ENCODE measurements at regions not wholly inside any gene's neighbourhood (a gene's known extent, or its start where the extent isn't known, plus 50 kb on each side); places are given as distances from the start of the nearest gene placed in this dataset.

GRCh38 chr9:129397335-129397734, 219.3 kb upstream of the IER5L start:
- Mint-ChIP-seq H3K9me3 (no peaks in the 10 kb centered on the region), H3K4me3 (no peak overlapping the region), H3K27ac (no peak overlapping the region), H3K36me3 (no peaks in the 10 kb centered on the region), H3K4me1 (no peaks in the 10 kb centered on the region), H3K27me3 (peaks cover 24% of the 10 kb centered on the region)
- CTCF ChIA-PET, result no interaction called here
- DNase-seq, result no peak

- no peaks in the 10 kb centered on the region for H3K9me3 Mint-ChIP-seq
- no peaks in the 10 kb centered on the region for H3K4me1 Mint-ChIP-seq
- H3K27me3 Mint-ChIP-seq, result peaks cover 20% of the 10 kb centered on the region
- DNase-seq, result no peak
- H3K27ac Mint-ChIP-seq, result no peak overlapping the region
- no peaks in the 10 kb centered on the region for H3K36me3 Mint-ChIP-seq
- CTCF ChIA-PET, result no interaction called here
- H3K4me3 Mint-ChIP-seq, result no peak overlapping the region
Observed at GRCh38 chr9:129396365-129396708, 218.3 kb upstream of the IER5L start.

GRCh38 chr9:129395633-129396364, 217.7 kb upstream of the IER5L start:
- no peaks in the 10 kb centered on the region for H3K4me1 Mint-ChIP-seq
- no peak for DNase-seq
- CTCF ChIA-PET, result no interaction called here
- no peaks in the 10 kb centered on the region for H3K36me3 Mint-ChIP-seq
- peaks cover 18% of the 10 kb centered on the region for H3K27me3 Mint-ChIP-seq
- H3K4me3 Mint-ChIP-seq, result no peak overlapping the region
- no peaks in the 10 kb centered on the region for H3K9me3 Mint-ChIP-seq
- H3K27ac Mint-ChIP-seq, result no peak overlapping the region

GRCh38 chr9:129394886-129395279, 216.8 kb upstream of the IER5L start:
- DNase-seq, result no peak
- H3K27ac Mint-ChIP-seq, result no peak overlapping the region
- no peaks in the 10 kb centered on the region for H3K9me3 Mint-ChIP-seq
- H3K36me3 Mint-ChIP-seq, result no peaks in the 10 kb centered on the region
- CTCF ChIA-PET, result no interaction called here
- H3K4me1 Mint-ChIP-seq, result no peaks in the 10 kb centered on the region
- H3K4me3 Mint-ChIP-seq, result no peak overlapping the region
- peaks cover 17% of the 10 kb centered on the region for H3K27me3 Mint-ChIP-seq

GRCh38 chr9:129394061-129394885, 216.2 kb upstream of the IER5L start:
- peaks cover 19% of the 10 kb centered on the region for H3K27me3 Mint-ChIP-seq
- no peak overlapping the region for H3K27ac Mint-ChIP-seq
- H3K4me1 Mint-ChIP-seq, result no peaks in the 10 kb centered on the region

GRCh38 chr9:129393064-129393463, 215.0 kb upstream of the IER5L start:
- Mint-ChIP-seq H3K4me1 (no peaks in the 10 kb centered on the region), H3K4me3 (no peak overlapping the region), H3K9me3 (no peaks in the 10 kb centered on the region), H3K27ac (no peak overlapping the region), H3K36me3 (no peaks in the 10 kb centered on the region), H3K27me3 (peaks cover 18% of the 10 kb centered on the region)
- DNase-seq, result no peak
- CTCF ChIA-PET, result no interaction called here

More at GRCh38 chr9:129394061-129394885, 216.2 kb upstream of the IER5L start:
- DNase-seq, result no peak
- Mint-ChIP-seq H3K9me3 (no peaks in the 10 kb centered on the region), H3K4me3 (no peak overlapping the region), H3K36me3 (no peaks in the 10 kb centered on the region)
- CTCF ChIA-PET, result no interaction called here

- Mint-ChIP-seq H3K4me1 (no peaks in the 10 kb centered on the region), H3K27me3 (peaks cover 15% of the 10 kb centered on the region), H3K9me3 (no peaks in the 10 kb centered on the region), H3K36me3 (no peaks in the 10 kb centered on the region), H3K4me3 (no peak overlapping the region), H3K27ac (no peak overlapping the region)
- DNase-seq, result no peak
- CTCF ChIA-PET, result no interaction called here
Observed at GRCh38 chr9:129392093-129392541, 214.1 kb upstream of the IER5L start.

GRCh38 chr9:129391221-129391661, 213.2 kb upstream of the IER5L start:
- no peak for DNase-seq
- no peaks in the 10 kb centered on the region for H3K9me3 Mint-ChIP-seq
- no peaks in the 10 kb centered on the region for H3K4me1 Mint-ChIP-seq
- CTCF ChIA-PET, result interaction anchor here (1.2 kb wide), 1 partner anchor 53 kb away, joined by 3 read pairs; no protein-coding TSS in a partner anchor
- no peaks in the 10 kb centered on the region for H3K36me3 Mint-ChIP-seq
- H3K4me3 Mint-ChIP-seq, result no peak overlapping the region
- peaks cover 15% of the 10 kb centered on the region for H3K27me3 Mint-ChIP-seq
- H3K27ac Mint-ChIP-seq, result no peak overlapping the region

GRCh38 chr9:129390541-129390940, 212.5 kb upstream of the IER5L start:
- Mint-ChIP-seq H3K4me3 (no peak overlapping the region), H3K27me3 (peaks cover 18% of the 10 kb centered on the region), H3K36me3 (no peaks in the 10 kb centered on the region), H3K27ac (no peak overlapping the region), H3K9me3 (no peaks in the 10 kb centered on the region), H3K4me1 (no peaks in the 10 kb centered on the region)
- CTCF ChIA-PET, result interaction anchor here (1.2 kb wide), 1 partner anchor 54 kb away, joined by 3 read pairs; no protein-coding TSS in a partner anchor
- no peak for DNase-seq

GRCh38 chr9:129387822-129388221, 209.8 kb upstream of the IER5L start:
- H3K27ac Mint-ChIP-seq, result no peak overlapping the region

GRCh38 chr9:129386812-129387177, 208.7 kb upstream of the IER5L start:
- H3K36me3 Mint-ChIP-seq, result no peaks in the 10 kb centered on the region
- H3K4me3 Mint-ChIP-seq, result no peak overlapping the region
- CTCF ChIA-PET, result no interaction called here
- peaks cover 19% of the 10 kb centered on the region for H3K27me3 Mint-ChIP-seq
- H3K4me1 Mint-ChIP-seq, result peaks cover 19% of the 10 kb centered on the region
- H3K27ac Mint-ChIP-seq, result no peak overlapping the region
- no peaks in the 10 kb centered on the region for H3K9me3 Mint-ChIP-seq
- no peak for DNase-seq

More at GRCh38 chr9:129387822-129388221, 209.8 kb upstream of the IER5L start:
- Mint-ChIP-seq H3K36me3 (no peaks in the 10 kb centered on the region), H3K27me3 (peaks cover 18% of the 10 kb centered on the region), H3K4me3 (no peak overlapping the region), H3K4me1 (peaks cover 17% of the 10 kb centered on the region), H3K9me3 (no peaks in the 10 kb centered on the region)
- CTCF ChIA-PET, result no interaction called here
- DNase-seq, result no peak

- CTCF ChIA-PET, result no interaction called here
- Mint-ChIP-seq H3K4me3 (no peak overlapping the region), H3K36me3 (no peaks in the 10 kb centered on the region), H3K27ac (peak overlapping the region; percentile 0), H3K4me1 (peaks cover 19% of the 10 kb centered on the region), H3K9me3 (no peaks in the 10 kb centered on the region), H3K27me3 (peaks cover 25% of the 10 kb centered on the region)
- DNase-seq, result no peak
Observed at GRCh38 chr9:129385211-129385934, 207.3 kb upstream of the IER5L start.

- Mint-ChIP-seq H3K4me1 (peaks cover 19% of the 10 kb centered on the region), H3K36me3 (no peaks in the 10 kb centered on the region), H3K27ac (peak overlapping the region; percentile 84), H3K4me3 (peak overlapping the region; percentile 31), H3K27me3 (peaks cover 27% of the 10 kb centered on the region), H3K9me3 (no peaks in the 10 kb centered on the region)
- CTCF ChIA-PET, result no interaction called here
- no peak for DNase-seq
Observed at GRCh38 chr9:129384491-129385210, 206.6 kb upstream of the IER5L start.

Data from activated naive CD4-positive, alpha-beta T cell treated with anti-CD3 and anti-CD28 coated beads, Interleukin-2, amount 10 ng/mL, durations not matched to agents 7 days and 5 days (primary cell).